ENCODE measurements at regions not wholly inside any gene's neighbourhood (a gene's known extent, or its start where the extent isn't known, plus 50 kb on each side); places are given as distances from the start of the nearest gene placed in this dataset.
A peak's percentile ranks its signal among the peaks of the same experiment; 100 is the strongest.
"Not testable (repeated sequence)": the region's sequence is repeated elsewhere in the genome, so short reads cannot be mapped to it uniquely, and the experiment has no call there.

DNA sequence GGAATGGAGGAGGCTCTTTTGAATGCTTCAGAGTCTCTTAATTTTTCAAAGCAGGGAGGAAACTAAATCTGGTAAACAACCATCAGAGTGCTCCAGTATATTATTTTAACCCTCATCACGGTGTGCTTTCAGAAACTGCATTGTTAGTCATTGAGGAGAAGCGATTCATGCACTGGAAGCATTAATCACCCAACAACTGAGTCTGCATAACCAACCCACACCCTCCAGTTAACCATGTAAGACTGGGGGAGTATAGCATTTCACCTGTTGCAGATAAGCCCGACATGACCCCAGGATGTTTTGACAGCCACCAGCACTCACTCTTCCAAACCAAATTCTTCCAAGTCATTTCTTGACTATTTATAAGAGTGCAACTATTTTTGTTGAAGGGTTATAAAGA, 257.6 kb downstream of the GATA3 start:
- H3K4me3 ChIP-seq (ENCODE audit: low read depth, low read length): no peak overlapping the region
- Mint-ChIP-seq H3K4me3 (no peak overlapping the region), H3K9me3 (peaks cover 0 to 2% (median 0%) of the 10 kb centered on the region in 7 donors), H3K27me3 (peaks cover 4% of the 10 kb centered on the region), H3K27ac (no peak overlapping the region), H3K4me1 (peaks cover 4 to 17% (median 8%) of the 10 kb centered on the region in 4 donors), H3K36me3 (no peaks in the 10 kb centered on the region)
- peaks cover 4% of the 10 kb centered on the region for H3K4me1 ChIP-seq (ENCODE audit: control insufficient read depth, insufficient read depth, low read length, poor library complexity, severe bottlenecking)
- H3K36me3 ChIP-seq (ENCODE audit: control insufficient read depth, insufficient read depth, low read length): no peaks in the 10 kb centered on the region
- no peaks in the 10 kb centered on the region for H3K9me3 ChIP-seq (ENCODE audit: control insufficient read depth in 2 of 2, low read length in 2 of 2)
- no peaks in the 10 kb centered on the region for H3K27me3 ChIP-seq (ENCODE audit: control insufficient read depth, insufficient read depth, low read length)
- no peak for DNase-seq
- H3K27ac ChIP-seq (ENCODE audit: insufficient read depth, low read length, poor library complexity, severe bottlenecking): no peak overlapping the region
- ATAC-seq (ENCODE audit: low read depth in 2 of 2): no peak

DNA sequence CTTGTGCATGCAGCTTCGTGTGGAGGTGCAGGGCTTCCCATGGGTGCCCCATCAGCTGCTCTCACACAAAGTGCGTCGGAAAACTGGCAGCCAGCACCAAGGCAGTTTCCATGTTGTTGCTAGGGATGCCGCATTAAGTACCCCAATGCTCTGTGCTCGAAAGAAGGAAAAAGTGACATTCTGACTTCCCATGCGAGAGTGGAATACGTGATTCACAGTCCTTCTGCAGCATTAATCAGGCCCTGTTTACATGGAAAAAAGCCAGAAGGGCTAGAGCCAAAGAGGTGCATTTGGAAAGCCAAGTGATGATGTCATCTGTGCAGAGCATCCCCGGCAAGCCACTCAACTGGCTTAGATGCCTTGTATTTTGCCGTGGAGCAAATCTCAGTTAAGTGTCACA, 258.3 kb downstream of the GATA3 start:
- H3K9me3 ChIP-seq (ENCODE audit: control insufficient read depth in 2 of 2, low read length in 2 of 2): no peaks in the 10 kb centered on the region
- no peaks in the 10 kb centered on the region for H3K27me3 ChIP-seq (ENCODE audit: control insufficient read depth, insufficient read depth, low read length)
- H3K4me1 ChIP-seq (ENCODE audit: control insufficient read depth, insufficient read depth, low read length, poor library complexity, severe bottlenecking): peaks cover 4% of the 10 kb centered on the region
- ATAC-seq (ENCODE audit: low read depth in 2 of 2): no peak
- Mint-ChIP-seq H3K27ac (no peak overlapping the region), H3K36me3 (no peaks in the 10 kb centered on the region), H3K9me3 (peaks cover 0 to 2% (median 0%) of the 10 kb centered on the region in 7 donors), H3K4me1 (peaks cover 3 to 10% (median 6%) of the 10 kb centered on the region in 4 donors), H3K4me3 (no peak overlapping the region), H3K27me3 (peaks cover 4% of the 10 kb centered on the region)
- H3K27ac ChIP-seq (ENCODE audit: insufficient read depth, low read length, poor library complexity, severe bottlenecking): no peak overlapping the region
- H3K36me3 ChIP-seq (ENCODE audit: control insufficient read depth, insufficient read depth, low read length): no peaks in the 10 kb centered on the region
- no peak overlapping the region for H3K4me3 ChIP-seq (ENCODE audit: low read depth, low read length)
- DNase-seq: no peak

DNA sequence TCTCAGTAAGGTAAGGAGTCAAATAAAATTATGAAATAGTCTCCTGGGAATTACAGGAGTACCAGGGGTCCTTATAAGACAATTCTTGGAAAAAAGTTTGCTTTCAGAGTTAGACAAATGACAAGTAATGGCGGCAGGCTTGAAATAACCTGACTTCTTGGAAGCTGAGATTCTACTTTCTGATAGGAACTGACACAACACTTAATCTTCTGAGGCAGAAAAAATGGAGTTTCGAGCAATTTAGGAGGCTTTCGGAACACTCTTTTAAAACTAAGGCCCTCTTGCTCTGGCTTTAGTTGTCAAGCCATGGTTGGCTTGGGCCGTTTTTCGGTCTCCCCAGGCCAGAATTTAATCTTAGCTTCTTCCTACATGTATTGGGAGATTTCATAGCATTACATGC, 260.0 kb downstream of the GATA3 start:
- Mint-ChIP-seq H3K27ac (no peak overlapping the region), H3K9me3 (peaks cover 0 to 2% (median 0%) of the 10 kb centered on the region in 7 donors), H3K27me3 (peaks cover 4% of the 10 kb centered on the region), H3K36me3 (no peaks in the 10 kb centered on the region), H3K4me3 (no peak overlapping the region), H3K4me1 (peaks cover 3 to 10% (median 6%) of the 10 kb centered on the region in 4 donors)
- Histone ChIP-seq H3K36me3 (ENCODE audit: control insufficient read depth, insufficient read depth, low read length) (no peaks in the 10 kb centered on the region), H3K4me3 (ENCODE audit: low read depth, low read length) (no peak overlapping the region), H3K27ac (ENCODE audit: insufficient read depth, low read length, poor library complexity, severe bottlenecking) (no peak overlapping the region), H3K4me1 (ENCODE audit: control insufficient read depth, insufficient read depth, low read length, poor library complexity, severe bottlenecking) (peaks cover 4% of the 10 kb centered on the region), H3K27me3 (ENCODE audit: control insufficient read depth, insufficient read depth, low read length) (no peaks in the 10 kb centered on the region), H3K9me3 (ENCODE audit: control insufficient read depth in 2 of 2, low read length in 2 of 2) (no peaks in the 10 kb centered on the region)
- ATAC-seq (ENCODE audit: low read depth in 2 of 2) (no peak), DNase-seq (no peak)

DNA sequence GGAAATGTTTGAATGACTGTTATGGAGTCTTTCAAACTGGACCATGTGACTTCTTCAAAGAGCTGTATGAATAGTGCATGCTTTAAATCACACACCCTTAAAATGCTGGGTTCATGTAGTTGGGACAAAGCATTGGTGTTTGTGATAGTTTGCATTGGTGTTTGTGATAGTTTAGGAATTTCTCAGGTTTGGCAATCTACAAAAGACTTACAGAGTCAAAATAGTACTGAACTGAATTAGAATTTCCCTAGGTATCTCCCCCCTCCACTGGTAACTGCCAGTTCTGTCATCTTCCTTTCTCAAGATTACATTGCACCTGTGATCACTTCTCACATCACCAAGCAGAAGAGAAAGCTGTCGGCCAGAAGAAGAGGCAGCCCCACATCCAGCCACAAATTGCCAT, 261.1 kb downstream of the GATA3 start:
- DNase-seq (no peak), ATAC-seq (ENCODE audit: low read depth in 2 of 2) (no peak)
- Mint-ChIP-seq H3K27me3 (peaks cover 4% of the 10 kb centered on the region), H3K36me3 (no peaks in the 10 kb centered on the region), H3K4me1 (peaks cover 4 to 10% (median 6%) of the 10 kb centered on the region in 4 donors), H3K9me3 (peaks cover 0 to 2% (median 0%) of the 10 kb centered on the region in 7 donors), H3K27ac (peak overlapping the region in 2 of 3 donors; percentile 69 to 79), H3K4me3 (no peak overlapping the region)
- no peak overlapping the region for H3K4me3 ChIP-seq (ENCODE audit: low read depth, low read length)
- no peak overlapping the region for H3K27ac ChIP-seq (ENCODE audit: insufficient read depth, low read length, poor library complexity, severe bottlenecking)
- no peaks in the 10 kb centered on the region for H3K27me3 ChIP-seq (ENCODE audit: control insufficient read depth, insufficient read depth, low read length)
- peaks cover 4% of the 10 kb centered on the region for H3K4me1 ChIP-seq (ENCODE audit: control insufficient read depth, insufficient read depth, low read length, poor library complexity, severe bottlenecking)
- no peaks in the 10 kb centered on the region for H3K9me3 ChIP-seq (ENCODE audit: control insufficient read depth in 2 of 2, low read length in 2 of 2)
- H3K36me3 ChIP-seq (ENCODE audit: control insufficient read depth, insufficient read depth, low read length): no peaks in the 10 kb centered on the region

DNA sequence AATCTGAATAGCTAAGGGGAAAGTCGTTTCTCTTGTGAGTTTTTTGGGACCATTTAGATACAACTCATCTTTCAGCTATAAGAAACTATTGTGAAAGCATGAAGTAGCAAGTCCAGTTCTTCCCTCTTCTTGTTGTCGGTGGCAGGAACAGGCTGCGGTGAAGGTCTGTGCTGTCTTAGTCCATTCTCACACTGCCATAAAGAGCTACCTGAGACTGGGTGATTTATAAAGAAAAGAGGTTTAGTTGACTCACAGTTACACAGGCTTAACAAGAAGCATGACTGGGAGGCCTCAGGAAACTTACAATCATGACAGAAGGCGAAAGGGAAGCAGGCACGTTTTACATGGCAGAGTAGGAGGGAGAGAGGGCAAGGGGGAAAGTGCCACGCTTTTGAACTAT, 261.8 kb downstream of the GATA3 start:
- no peak overlapping the region for H3K27ac Mint-ChIP-seq
- no peak for ATAC-seq (ENCODE audit: low read depth in 2 of 2)
- no peak for DNase-seq

DNA sequence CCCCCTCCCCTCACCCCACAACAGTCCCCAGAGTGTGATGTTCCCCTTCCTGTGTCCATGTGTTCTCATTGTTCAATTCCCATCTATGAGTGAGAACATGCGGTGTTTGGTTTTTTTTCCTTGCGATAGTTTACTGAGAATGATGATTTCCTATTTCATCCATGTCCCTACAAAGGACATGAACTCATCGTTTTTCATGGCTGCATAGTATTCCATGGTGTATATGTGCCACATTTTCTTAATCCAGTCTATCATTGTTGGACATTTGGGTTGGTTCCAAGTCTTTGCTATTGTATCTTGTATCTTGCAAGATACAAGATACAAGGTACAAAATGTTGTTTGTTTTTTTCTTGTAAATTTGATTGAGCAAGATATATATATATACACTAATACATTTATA, 263.9 kb downstream of the GATA3 start:
- H3K4me1 ChIP-seq (ENCODE audit: control insufficient read depth, insufficient read depth, low read length, poor library complexity, severe bottlenecking); H3K9me3 ChIP-seq (ENCODE audit: control insufficient read depth in 2 of 2, low read length in 2 of 2); H3K27ac ChIP-seq (ENCODE audit: insufficient read depth, low read length, poor library complexity, severe bottlenecking); H3K4me3 ChIP-seq (ENCODE audit: low read depth, low read length); DNase-seq; ATAC-seq (ENCODE audit: low read depth in 2 of 2); H3K9me3 Mint-ChIP-seq; H3K36me3 ChIP-seq (ENCODE audit: control insufficient read depth, insufficient read depth, low read length); H3K36me3 Mint-ChIP-seq; H3K27ac Mint-ChIP-seq; H3K27me3 ChIP-seq (ENCODE audit: control insufficient read depth, insufficient read depth, low read length); H3K27me3 Mint-ChIP-seq; H3K4me3 Mint-ChIP-seq: not testable (repeated sequence)
- peaks cover 4 to 10% (median 7%) of the 10 kb centered on the region in 4 donors for H3K4me1 Mint-ChIP-seq

More for the DNA sequence above, 261.8 kb downstream of the GATA3 start:
- H3K4me3 ChIP-seq (ENCODE audit: low read depth, low read length): no peak overlapping the region
- H3K9me3 Mint-ChIP-seq: peaks cover 0 to 2% (median 0%) of the 10 kb centered on the region in 7 donors
- no peaks in the 10 kb centered on the region for H3K9me3 ChIP-seq (ENCODE audit: control insufficient read depth in 2 of 2, low read length in 2 of 2)
- H3K4me1 Mint-ChIP-seq: peaks cover 4 to 10% (median 6%) of the 10 kb centered on the region in 4 donors
- H3K36me3 Mint-ChIP-seq: no peaks in the 10 kb centered on the region
- no peak overlapping the region for H3K27ac ChIP-seq (ENCODE audit: insufficient read depth, low read length, poor library complexity, severe bottlenecking)
- H3K36me3 ChIP-seq (ENCODE audit: control insufficient read depth, insufficient read depth, low read length): no peaks in the 10 kb centered on the region
- no peak overlapping the region for H3K4me3 Mint-ChIP-seq
- H3K27me3 Mint-ChIP-seq: peaks cover 4% of the 10 kb centered on the region
- H3K4me1 ChIP-seq (ENCODE audit: control insufficient read depth, insufficient read depth, low read length, poor library complexity, severe bottlenecking): peaks cover 4% of the 10 kb centered on the region
- H3K27me3 ChIP-seq (ENCODE audit: control insufficient read depth, insufficient read depth, low read length): no peaks in the 10 kb centered on the region

DNA sequence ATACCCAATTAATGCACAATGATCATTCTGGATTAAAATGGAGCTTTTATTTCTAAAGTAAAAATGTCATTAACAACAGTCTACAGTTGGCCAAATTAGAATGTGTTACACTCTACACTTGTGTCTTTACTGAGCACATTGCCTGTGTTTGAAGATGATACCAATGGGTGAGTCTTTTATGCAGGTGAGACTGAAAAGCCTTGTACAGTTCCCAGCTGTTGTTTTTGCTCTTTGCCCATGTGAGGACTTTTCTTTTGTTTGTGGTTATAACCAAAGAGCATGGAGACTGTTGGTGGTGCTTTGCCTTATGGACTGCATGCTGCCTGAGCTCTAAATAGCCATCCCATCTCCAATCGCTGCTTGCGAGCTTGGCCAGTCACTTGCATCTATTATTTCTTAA, 264.5 kb downstream of the GATA3 start:
- peaks cover 4 to 10% (median 7%) of the 10 kb centered on the region in 4 donors for H3K4me1 Mint-ChIP-seq
- H3K36me3 Mint-ChIP-seq: no peaks in the 10 kb centered on the region
- Histone ChIP-seq H3K9me3 (ENCODE audit: control insufficient read depth in 2 of 2, low read length in 2 of 2) (no peaks in the 10 kb centered on the region), H3K4me1 (ENCODE audit: control insufficient read depth, insufficient read depth, low read length, poor library complexity, severe bottlenecking) (no peaks in the 10 kb centered on the region), H3K36me3 (ENCODE audit: control insufficient read depth, insufficient read depth, low read length) (no peaks in the 10 kb centered on the region), H3K4me3 (ENCODE audit: low read depth, low read length) (no peak overlapping the region), H3K27ac (ENCODE audit: insufficient read depth, low read length, poor library complexity, severe bottlenecking) (no peak overlapping the region), H3K27me3 (ENCODE audit: control insufficient read depth, insufficient read depth, low read length) (no peaks in the 10 kb centered on the region)
- H3K4me3 Mint-ChIP-seq: no peak overlapping the region
- peaks cover 0 to 2% (median 0%) of the 10 kb centered on the region in 7 donors for H3K9me3 Mint-ChIP-seq
- H3K27me3 Mint-ChIP-seq: no peaks in the 10 kb centered on the region
- DNase-seq: no peak
- no peak for ATAC-seq (ENCODE audit: low read depth in 2 of 2)
- H3K27ac Mint-ChIP-seq: no peak overlapping the region

DNA sequence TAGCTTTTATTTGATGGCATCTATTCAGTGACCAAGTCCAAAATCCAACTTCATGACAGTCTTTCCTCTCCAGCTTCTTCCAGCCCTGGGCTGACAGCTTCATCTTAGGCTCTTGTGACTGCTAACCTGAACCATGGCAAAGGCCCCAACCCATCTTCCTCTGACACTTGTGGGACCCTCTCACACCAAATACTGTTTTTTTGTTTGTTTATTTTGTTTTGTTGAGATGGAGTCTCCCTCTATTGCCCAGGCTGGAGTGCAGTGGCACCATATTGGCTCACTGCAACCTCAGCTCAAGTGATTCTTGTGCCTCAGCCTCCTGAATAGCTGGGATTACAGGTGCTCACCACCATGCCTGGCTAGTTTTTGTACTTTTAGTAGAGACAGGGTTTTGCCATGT, 265.2 kb downstream of the GATA3 start:
- peaks cover 0 to 2% (median 0%) of the 10 kb centered on the region in 7 donors for H3K9me3 Mint-ChIP-seq
- peak overlapping the region in 1 of 3 donors; percentile 1 for H3K27ac Mint-ChIP-seq
- no peaks in the 10 kb centered on the region for H3K36me3 Mint-ChIP-seq
- no peak overlapping the region for H3K4me3 ChIP-seq (ENCODE audit: low read depth, low read length)
- no peaks in the 10 kb centered on the region for H3K27me3 Mint-ChIP-seq
- DNase-seq: no peak
- no peaks in the 10 kb centered on the region for H3K27me3 ChIP-seq (ENCODE audit: control insufficient read depth, insufficient read depth, low read length)
- no peaks in the 10 kb centered on the region for H3K36me3 ChIP-seq (ENCODE audit: control insufficient read depth, insufficient read depth, low read length)
- no peak overlapping the region for H3K27ac ChIP-seq (ENCODE audit: insufficient read depth, low read length, poor library complexity, severe bottlenecking)
- H3K4me1 ChIP-seq (ENCODE audit: control insufficient read depth, insufficient read depth, low read length, poor library complexity, severe bottlenecking): no peaks in the 10 kb centered on the region
- no peak for ATAC-seq (ENCODE audit: low read depth in 2 of 2)
- no peaks in the 10 kb centered on the region for H3K9me3 ChIP-seq (ENCODE audit: control insufficient read depth in 2 of 2, low read length in 2 of 2)
- peaks cover 0 to 10% (median 6%) of the 10 kb centered on the region in 4 donors for H3K4me1 Mint-ChIP-seq
- no peak overlapping the region for H3K4me3 Mint-ChIP-seq
